Left hindlimb (tissue), 1 donor: ENCODE measurements at regions not wholly inside any gene's neighbourhood (a gene's known extent, or its start where the extent isn't known, plus 50 kb on each side); places are given as distances from the start of the nearest gene placed in this dataset.

Experiments
- DNase-seq: peaks from one replicate; pipeline ENCODE4 v3.0.0-alpha.2; 2018

DNA sequence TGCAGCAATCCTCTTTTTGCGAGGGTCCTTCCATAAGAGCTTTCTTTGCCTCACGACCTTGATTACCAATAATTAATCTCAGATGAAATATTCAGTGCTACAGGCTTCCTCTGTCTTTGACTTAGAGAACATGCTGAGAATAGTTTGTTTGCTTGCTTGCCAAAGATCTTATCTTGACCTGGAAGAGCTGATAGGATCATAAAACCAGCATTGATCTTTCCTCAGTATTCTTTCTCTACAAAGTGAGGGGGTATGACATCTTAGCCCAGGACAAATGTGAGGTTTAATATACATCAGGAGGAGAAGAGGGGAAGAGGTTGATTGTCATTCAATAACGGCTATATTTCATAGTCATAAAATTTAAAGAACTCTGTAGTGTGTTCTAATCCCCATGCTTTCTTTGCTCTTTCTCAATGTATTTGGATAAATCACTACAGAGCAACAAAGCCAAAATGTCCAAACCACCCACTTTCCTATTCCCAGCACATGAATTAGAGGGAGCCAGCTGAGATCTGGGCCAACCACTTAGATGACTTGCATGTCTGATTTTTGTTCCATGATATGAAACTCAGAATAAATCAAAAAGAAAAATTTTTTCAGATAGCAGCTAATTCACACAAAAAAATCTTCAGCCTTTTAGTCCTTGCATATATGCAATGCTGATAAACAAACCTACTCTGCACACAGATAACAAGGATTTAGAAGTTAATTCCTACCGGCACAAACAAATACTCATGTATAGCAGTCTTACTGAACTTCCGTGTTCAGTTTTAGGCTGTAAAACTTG lies 50.5 kb upstream of the IPO9 start:
- DNase-seq = no peak
